ENCODE measurements at regions not wholly inside any gene's neighbourhood (a gene's known extent, or its start where the extent isn't known, plus 50 kb on each side); places are given as distances from the start of the nearest gene placed in this dataset.
A peak's percentile ranks its signal among the peaks of the same experiment; 100 is the strongest.

GRCh38 chr16:63298993-63299392, 1262.8 kb upstream of the CDH8 start:
- DNase-seq (ENCODE audit: low read depth): no peak
- no peak overlapping the region for H3K4me3 ChIP-seq (ENCODE audit: low read depth, low read length)
- no peak for TF ChIP-seq CTCF (IDR thresholded peaks at IDR 0.05; ENCODE audit: low read depth, low read length, missing control alignments)

GRCh38 chr16:63292036-63292435, 1255.8 kb upstream of the CDH8 start:
- no peak overlapping the region for H3K4me3 ChIP-seq (ENCODE audit: low read depth, low read length)
- no peak for TF ChIP-seq CTCF (IDR thresholded peaks at IDR 0.05; ENCODE audit: low read depth, low read length, missing control alignments)
- DNase-seq (ENCODE audit: low read depth): no peak

- DNase-seq (ENCODE audit: low read depth): no peak
- TF ChIP-seq CTCF (IDR thresholded peaks at IDR 0.05; ENCODE audit: low read depth, low read length, missing control alignments): peak; percentile 57
Measured at GRCh38 chr16:63289834-63290460, 1253.7 kb upstream of the CDH8 start.

GRCh38 chr16:63287401-63287800, 1251.2 kb upstream of the CDH8 start:
- DNase-seq (ENCODE audit: low read depth): no peak
- H3K4me3 ChIP-seq (ENCODE audit: low read depth, low read length): no peak overlapping the region
- TF ChIP-seq CTCF (IDR thresholded peaks at IDR 0.05; ENCODE audit: low read depth, low read length, missing control alignments): no peak

More at GRCh38 chr16:63289834-63290460, 1253.7 kb upstream of the CDH8 start:
- no peak overlapping the region for H3K4me3 ChIP-seq (ENCODE audit: low read depth, low read length)

DNA sequence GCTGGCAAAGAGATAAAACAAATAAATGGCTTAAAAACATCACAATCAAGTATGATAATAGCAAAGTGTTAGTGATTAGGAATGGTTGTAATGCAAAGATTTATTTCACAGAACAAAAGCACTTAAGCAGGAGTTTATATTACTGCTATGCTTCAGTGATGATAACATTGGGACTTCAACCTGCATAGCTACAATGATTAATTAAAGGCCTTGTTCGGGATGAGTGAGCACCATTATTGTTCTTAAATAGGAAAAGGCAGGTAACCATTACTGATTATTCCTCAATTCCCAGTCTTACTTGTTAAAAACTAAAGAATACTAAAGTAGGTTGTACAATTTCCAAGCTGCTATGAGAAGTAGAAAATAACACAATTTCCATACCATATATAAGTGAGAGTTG, 1247.5 kb upstream of the CDH8 start:
- H3K4me3 ChIP-seq (ENCODE audit: low read depth, low read length): no peak overlapping the region
- no peak for DNase-seq (ENCODE audit: low read depth)
- no peak for TF ChIP-seq CTCF (IDR thresholded peaks at IDR 0.05; ENCODE audit: low read depth, low read length, missing control alignments)

DNA sequence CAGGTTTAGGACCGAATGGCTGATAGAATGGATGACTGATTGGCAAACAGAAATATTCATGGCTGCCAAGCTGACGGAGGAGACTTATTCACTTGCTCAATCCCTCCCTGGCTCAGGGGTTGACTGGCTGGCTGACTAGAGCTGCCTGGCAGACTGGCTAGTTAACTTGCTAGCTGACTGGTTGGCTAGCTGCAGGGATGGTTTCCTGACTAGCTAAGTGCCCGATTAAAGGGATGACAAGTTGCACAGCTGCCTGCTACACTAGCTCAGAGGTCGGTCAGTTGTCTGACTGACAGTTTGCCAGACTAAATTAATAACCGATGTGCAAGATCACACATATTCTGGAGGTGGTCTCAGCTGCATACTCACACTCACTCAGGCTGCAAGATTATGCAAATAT, 1208.4 kb upstream of the CDH8 start:
- no peak for DNase-seq (ENCODE audit: low read depth)
- no peak overlapping the region for H3K4me3 ChIP-seq (ENCODE audit: low read depth, low read length)

More for the DNA sequence above, 1208.4 kb upstream of the CDH8 start:
- TF ChIP-seq CTCF (IDR thresholded peaks at IDR 0.05; ENCODE audit: low read depth, low read length, missing control alignments): no peak

Measured in GM12864 (cell line).